ENCODE measurements at regions not wholly inside any gene's neighbourhood (a gene's known extent, or its start where the extent isn't known, plus 50 kb on each side); places are given as distances from the start of the nearest gene placed in this dataset.

DNA sequence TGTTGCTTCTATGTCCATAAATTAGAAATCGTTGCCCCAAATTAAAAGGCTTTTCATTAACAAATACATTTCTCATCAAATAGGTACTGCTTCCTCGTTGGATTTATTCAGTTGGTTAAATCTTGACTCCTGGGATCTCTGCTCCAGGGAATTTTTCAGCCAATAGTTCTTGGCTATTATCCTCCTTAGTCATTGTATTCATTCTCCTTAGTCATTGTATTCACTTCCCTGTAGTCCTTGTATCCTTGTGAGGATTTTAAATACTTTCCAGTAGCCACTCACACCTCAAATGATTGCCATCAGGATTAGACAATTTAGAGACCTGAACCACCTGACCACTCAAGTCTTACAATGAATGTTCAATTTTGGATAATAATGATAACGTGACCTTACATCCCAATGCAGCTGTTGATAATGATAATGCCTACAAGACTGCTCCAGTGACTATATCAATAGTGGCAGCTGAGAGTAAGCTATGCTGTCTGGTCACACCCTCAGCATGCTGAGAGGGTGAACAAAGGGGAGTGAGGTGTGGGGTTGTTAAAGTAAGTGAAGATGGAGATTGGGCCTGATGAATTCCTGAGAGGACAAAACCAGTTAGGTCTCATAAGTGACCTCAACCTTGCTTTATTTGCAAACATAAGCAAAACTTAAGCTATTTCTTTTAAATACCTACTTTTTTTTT lies 193.7 kb upstream of the RTL1 start:
- no peak for DNase-seq (ENCODE audit: low read depth in 2 of 3, low spot score in 2 of 3)

DNA sequence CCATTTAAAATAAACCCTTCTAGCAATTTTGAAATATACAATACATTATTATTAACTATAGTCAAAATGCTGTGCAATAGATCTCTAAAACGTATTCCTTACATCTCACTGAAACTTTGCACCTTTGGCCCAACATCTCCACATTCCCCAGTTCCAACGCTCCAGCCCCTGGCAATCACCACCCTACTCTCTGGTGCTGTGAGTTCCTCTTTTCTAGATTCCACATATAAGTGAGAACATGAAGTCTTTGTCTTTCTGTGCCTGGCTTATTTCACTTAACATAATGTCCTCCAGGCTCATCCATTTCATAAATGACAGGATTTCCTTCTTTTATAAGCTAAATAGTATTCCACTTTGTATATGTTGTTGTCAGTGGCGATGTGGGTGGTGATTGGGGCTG lies 194.7 kb upstream of the RTL1 start:
- DNase-seq (ENCODE audit: low read depth in 2 of 3, low spot score in 2 of 3), result peak in 1 of 3 donors; percentile 36

DNA sequence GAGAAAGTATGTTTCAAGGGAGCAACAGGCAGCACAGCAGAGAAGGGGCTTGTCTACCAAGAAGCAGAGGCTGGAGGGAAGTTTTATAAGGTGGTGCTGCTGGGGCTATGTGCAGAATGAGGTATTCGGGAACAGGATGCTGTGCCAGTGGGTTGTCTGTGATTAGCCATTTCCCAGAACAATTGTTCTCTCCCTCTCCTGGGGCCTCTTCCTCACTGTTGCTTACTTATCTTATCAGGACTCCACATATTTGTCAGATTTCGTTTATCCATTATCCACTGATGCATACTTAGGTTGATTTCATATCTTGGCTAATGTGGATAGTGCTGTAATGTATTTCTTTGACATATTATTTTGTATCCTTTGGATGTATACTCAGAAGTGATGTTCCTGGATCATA lies 195.1 kb upstream of the RTL1 start:
- DNase-seq (ENCODE audit: low read depth in 2 of 3, low spot score in 2 of 3), result peak in 1 of 3 donors; percentile 11

DNA sequence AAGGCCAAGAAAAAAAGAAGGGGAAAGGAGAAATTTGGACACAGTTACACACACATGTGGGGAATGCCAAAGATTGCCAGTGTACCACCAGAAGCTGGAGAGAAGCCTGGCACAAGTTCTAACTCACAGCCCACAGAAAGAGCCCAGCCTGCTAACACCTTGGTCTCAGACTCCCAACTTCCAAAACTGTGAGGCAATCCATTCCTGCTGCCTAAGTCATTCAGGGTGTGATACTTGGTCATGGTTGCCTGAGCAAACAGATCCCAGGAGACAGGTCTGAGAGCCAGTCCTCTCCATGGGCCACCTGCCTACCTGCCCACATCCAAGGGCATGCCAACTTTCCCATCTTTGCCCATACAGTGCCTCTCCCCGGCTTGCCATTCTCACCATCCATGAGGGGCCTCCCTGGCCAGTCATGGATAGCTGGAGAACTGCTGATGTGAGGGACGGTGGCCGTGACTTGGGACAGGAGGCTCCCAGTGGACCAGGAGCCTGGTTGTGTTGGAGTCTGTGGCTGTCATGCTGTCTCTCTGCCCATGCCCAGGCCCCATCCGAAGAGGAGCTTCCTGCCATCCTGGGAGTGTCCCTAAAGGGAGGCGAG lies 198.0 kb upstream of the RTL1 start:
- no peak for DNase-seq (ENCODE audit: low read depth in 2 of 3, low spot score in 2 of 3)

DNA sequence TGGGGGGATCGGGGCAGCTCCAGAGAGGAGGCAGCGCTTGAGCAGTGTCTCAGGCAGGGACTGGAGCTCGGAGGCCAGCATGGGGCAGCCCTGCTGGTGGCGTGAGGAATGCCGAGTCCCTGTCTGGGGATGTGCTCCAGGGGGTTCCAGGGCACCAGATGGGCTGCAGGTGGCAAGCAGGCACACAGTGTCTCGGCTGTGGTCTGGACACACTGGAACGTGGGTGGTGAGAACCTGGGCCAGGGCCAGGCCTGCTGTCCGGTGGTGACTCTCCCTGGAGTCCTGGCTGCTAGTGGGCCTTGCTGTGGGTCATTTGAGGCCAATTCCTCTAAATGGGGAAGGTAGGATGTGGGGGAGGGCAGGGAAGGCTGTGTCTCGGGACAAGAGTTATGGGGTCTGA lies 199.4 kb upstream of the RTL1 start:
- DNase-seq (ENCODE audit: low read depth in 2 of 3, low spot score in 2 of 3), result no peak

DNA sequence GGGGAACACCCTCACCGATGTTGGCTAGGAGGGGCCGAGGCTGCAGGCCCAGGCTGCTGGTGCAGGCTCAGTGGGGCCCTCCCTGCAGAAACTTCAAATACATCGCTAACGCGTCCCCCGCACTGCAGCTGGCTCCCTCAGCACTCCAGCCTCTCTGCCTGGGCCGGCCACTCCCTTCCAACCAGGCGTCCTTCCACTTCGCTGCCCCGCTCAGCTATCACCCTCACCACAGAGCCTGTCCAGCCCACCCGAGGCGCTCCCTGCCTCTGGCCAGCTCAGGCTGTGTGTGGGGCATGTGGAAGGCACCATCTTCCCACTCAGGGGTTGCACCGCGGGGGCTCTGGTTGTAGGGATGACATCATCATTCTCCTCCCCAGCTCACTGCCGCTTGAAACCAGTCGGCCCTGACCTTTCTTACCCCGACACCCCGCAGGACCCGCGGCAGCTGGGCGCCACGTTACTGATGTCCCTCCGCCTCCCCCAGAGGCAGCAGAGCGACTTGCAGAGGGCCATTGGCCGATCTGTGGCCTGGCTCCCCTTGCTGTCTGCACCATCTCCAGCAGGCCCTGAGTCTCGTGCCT lies 199.9 kb upstream of the RTL1 start:
- DNase-seq (ENCODE audit: low read depth in 2 of 3, low spot score in 2 of 3), result no peak

DNA sequence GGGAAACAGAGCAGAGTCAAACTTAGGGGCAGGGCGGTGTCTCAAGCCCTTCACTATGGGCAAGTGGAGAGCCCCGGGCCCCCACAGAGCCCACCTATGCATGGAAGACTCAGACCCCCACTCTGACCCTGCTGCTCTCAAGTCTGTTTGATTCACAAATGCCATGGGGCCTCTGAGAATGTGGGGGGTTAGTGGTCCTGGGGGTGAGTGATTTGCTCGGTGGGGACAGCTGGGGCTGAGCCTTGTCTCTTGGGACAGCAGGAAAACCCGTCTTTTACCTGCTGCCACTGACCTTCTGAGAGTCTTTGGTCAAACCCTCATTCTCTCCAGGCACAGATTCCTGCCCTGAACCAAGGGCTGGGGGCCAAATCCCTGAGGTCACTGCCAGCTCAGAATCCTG lies 201.0 kb upstream of the RTL1 start:
- DNase-seq (ENCODE audit: low read depth in 2 of 3, low spot score in 2 of 3), result no peak

DNA sequence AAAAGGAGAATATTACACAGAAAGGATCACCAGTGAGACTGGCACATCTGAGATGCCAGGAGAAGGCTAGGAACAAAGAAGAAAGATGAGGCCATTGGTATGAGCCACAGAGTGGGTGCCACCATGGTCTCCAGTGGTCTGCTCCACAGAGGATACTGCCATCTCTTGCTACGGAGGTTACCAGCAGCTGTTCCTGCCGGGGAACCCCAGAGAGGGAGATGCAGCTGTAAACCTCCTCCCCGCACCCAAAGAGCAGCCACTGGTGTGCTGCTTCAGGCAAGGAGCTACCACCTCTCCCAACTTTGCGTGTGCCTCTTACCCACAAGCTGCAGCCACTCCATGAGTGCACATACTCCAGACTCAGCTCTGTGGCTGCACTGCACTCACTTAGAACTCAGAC lies 201.5 kb upstream of the RTL1 start:
- DNase-seq (ENCODE audit: low read depth in 2 of 3, low spot score in 2 of 3), result no peak

DNA sequence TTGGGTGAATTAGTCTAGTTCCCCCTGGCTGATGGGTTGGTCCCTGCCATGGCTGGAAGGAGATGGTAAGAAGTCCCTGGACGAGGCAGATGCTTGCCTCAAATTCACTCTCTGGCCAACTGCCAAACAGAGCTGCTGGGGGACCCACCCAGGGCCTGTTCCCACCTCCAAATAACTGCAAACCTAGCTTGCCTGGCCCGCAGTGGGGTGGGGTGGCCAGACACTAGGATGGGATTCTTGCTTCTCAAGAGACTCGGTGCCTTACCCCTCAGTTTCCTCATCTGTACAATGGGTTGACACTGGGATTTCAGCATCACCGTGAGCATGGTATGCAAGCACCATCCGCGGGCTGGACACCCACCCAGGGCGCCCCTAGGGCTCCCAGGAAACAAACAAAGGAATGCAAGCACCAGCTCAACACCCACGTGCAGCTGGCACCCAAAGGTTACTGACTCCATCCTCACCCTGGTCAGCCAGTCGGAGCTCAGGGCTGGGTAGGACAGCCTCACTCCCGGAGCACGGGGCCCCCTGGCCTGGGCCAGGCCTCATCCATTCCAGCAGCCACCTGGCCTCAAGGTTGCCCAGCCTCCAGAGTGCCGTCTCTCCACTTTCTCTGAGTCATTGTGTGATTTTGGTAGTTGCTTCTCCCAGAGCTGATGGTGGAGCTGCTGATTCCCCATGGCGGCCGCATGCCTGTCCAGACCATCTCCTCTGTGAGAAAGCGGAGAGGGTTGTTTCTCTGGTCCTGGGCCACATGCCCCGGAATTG lies 205.2 kb upstream of the RTL1 start:
- no peak for DNase-seq (ENCODE audit: low read depth in 2 of 3, low spot score in 2 of 3)

DNA sequence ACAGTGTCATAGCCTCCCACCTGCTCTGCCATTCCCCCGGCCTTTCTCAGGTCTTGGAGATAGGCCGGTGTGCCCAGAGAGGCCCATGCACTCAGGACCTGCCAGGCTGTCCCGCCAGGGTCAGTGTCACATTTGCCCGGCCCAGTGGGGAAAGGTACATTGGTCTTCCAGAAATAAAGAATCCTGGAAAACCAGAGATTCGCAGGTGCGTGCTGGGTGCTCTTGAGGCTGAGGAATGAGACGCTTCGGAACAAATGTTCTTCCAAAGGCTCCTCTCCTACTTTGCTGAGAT lies 205.8 kb upstream of the RTL1 start:
- no peak for DNase-seq (ENCODE audit: low read depth in 2 of 3, low spot score in 2 of 3)

DNA sequence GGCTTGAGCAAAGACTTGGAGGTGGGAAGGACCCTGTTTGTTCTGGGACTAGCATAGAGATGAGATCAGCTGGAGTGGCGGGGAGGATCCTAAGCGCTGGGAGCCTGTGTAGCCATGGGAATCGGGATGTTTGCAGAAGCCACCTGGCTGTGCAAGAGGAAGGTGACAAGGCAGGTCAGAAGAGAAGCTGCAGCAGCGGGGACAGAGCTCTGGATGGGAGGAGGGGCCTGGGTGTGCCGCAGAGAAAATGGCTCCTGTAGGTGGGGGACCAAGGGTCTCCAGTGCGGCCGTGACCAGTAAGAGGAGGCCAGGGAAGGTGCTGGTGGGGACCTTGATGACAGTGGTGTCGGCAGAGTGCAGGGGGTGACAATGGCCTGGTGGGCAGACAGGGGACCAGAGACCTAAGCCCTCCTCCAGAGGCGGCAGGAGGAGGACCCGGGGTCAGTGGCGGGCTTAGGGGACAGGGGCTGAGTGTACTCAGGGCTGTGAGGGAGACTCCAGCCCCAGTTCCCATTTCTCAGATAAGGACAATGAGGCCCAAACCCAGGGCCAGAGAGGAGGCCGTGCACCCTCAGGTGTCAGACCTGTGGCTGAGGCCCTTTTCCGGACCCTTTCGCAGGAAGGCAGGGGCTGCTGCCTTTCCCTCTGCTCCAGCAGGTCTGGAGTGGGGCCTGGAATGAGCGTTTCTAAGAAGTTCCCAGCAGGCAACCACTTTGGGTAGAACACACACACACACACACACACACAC lies 206.6 kb upstream of the RTL1 start:
- DNase-seq (ENCODE audit: low read depth in 2 of 3, low spot score in 2 of 3), result no peak

DNA sequence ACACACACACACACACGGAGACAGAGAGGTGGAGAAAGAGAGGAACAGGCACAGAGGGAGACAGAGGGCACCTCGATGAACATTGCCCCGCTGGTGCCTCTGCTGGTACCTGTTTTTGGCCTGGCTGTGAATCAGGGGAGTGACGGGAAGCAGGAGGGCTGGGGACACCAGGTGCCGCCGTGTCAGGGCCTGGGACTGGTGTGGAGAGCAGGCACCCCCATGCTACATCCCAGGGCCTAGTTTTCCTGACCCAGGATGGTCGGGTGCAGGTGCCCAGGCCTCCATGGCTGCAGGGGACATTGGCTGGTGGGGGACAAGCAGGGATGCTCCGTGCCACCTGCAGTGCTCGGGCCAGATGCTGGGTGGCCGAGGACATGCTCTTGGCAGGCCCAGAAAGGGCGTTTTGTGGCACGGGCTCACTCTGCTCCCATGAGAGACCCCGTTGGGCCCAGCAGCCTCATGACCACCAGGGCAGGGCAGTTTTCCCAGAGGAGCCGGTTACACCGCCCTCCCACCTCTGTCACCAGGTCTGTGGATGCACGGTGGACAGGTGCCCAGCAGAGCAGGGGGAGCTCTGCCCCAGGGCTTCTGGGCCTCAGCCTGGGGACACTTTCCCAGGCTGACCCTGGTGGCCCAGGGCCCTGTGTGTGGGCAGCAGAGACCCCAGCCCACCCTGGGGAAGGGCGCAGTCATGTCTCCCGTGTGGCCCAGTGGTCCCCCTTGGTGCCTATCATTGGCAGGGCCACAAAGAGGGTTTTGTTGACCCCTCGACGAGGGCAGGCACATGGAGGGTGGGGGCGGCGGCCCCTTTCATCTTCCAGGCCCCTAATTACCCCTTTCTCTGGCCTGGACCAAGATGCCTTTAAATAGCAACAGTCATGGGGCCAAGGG lies 207.5 kb upstream of the RTL1 start:
- no peak for DNase-seq (ENCODE audit: low read depth in 2 of 3, low spot score in 2 of 3)

DNA sequence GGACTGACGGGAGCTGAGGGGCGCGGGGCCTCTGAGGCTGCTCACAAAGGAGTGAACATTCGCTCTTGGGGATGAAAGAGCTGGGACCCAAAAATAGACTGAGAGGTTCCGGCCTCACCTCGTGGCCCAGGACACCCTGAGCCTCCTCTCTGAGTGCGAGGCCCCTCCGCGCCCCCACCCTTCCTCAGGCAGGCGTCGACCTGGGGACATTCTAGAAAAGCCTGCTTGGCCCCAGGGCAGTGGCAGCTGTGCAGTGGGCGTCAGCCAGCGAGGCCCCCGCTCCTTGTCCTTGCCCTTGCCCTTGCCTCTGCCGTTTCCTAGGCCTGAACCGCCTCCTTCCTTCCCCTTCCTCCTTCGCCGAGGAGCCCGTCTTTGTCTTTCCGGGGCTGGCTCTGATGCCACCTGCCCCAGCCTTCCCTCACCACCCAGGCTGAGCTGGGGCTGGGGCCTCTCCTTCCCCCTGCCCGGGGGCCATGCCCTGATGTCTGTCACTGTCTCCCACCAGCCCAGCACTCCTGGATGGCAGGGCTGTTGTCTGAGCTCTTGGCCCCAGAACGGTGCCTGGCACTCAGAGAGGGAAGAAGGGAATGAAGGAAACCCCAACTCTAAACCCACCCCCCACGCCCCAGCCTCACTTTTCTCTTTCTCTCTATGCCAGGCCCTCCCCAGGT lies 208.2 kb upstream of the RTL1 start:
- DNase-seq (ENCODE audit: low read depth in 2 of 3, low spot score in 2 of 3), result no peak

DNA sequence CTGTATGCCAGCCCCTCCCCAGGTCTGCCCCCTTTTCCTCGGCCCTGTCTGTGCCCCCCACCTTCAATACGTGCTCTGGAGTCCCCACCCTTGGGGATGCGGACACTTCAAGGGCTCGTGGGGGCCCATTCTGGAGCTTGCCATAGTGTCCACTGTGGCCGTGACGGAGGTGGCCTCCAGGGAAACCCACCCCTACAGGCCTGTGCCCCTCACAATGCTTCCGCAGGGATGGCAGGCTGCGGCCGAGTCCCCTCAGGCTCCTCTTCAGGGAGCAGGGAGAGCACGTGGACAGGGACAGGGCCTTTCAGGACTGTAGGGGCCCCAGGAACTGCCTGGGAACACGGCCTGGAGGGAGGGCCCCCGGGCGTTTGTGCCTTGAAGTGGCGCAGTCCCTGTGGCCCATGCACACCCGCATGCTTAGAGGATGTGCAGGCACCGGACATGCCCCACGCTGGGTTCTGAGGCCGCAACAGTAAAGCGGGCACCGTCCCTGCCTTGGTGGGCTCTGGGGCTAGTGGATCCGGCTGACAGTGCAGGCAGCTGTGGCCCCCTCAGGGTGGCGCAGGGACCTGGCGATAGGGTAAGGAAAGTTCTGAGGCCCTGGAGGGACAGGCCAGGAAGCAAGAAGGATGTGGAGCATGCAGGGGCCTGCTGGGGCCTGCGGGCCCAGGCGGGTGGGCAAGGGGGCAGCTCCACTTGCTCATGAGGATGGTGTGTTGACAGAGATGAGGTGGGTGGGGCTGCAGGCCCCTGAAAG lies 209.0 kb upstream of the RTL1 start:
- DNase-seq (ENCODE audit: low read depth in 2 of 3, low spot score in 2 of 3), result no peak

DNA sequence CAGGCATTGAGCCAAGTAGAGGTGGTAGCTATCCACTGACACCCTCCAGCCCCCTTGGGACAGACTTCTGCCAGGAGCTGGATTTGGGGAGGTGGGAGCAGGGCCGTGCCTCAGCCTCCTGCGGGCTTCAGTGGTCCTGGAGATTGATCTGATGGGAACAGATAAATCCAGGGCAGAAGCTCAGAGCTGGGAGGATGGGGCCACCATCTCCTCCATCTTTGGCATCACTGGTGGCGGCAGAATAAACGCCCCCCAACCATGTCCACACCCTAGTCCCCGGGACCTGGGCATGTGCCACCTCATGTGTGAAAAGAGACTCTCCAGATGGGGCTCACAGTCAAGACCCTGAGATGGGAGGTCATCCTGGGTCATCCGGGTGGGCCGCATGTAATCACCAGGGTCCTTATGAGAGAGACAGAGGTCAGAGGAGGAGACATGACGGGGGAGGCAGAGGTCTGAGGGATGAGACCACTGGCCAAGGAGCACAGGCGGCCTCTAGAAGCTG lies 209.6 kb upstream of the RTL1 start:
- no peak for DNase-seq (ENCODE audit: low read depth in 2 of 3, low spot score in 2 of 3)

DNA sequence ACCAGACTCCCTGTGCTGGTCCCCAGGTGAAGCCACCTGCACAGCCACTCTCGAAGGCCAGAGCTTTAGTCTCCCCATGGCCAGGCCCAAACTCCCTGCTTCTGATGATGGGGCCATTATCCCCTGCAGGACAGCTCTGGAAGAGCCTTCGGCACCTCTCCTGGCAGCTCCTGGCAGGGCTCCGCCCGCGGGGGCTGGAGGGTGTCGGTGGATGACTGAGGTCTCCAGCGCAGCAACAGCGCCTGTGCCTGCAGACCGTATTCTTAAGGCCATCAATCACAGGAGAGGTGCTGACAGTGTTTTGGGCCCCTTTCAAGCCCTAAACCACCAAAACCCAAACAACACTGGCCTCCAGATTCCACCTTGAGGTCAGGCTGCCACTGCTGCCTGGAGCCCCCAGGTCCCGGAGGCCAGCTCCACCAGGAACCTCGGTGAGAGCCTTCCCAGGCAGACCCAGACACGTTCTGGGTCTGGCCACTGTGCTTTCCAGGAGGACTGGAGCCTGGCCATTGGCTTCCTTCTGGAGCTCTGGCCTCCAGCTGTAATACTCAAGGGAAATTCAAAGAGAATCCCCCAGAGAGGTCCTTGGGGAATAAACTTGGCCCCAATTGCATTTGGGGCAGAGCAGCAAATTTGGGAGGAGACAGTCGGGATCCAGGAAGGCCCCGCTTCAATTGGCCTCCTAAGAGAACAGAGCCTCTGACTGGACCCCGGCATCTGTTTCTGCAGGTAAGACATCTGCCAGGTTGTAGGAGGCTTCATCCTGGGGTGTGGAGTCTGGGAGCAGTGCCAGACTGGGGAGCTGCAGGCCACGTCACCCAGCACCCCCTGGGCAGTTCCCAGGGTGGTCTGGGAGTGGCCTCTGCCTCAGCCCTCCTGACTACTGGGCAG lies 210.6 kb upstream of the RTL1 start:
- DNase-seq (ENCODE audit: low read depth in 2 of 3, low spot score in 2 of 3), result no peak

DNA sequence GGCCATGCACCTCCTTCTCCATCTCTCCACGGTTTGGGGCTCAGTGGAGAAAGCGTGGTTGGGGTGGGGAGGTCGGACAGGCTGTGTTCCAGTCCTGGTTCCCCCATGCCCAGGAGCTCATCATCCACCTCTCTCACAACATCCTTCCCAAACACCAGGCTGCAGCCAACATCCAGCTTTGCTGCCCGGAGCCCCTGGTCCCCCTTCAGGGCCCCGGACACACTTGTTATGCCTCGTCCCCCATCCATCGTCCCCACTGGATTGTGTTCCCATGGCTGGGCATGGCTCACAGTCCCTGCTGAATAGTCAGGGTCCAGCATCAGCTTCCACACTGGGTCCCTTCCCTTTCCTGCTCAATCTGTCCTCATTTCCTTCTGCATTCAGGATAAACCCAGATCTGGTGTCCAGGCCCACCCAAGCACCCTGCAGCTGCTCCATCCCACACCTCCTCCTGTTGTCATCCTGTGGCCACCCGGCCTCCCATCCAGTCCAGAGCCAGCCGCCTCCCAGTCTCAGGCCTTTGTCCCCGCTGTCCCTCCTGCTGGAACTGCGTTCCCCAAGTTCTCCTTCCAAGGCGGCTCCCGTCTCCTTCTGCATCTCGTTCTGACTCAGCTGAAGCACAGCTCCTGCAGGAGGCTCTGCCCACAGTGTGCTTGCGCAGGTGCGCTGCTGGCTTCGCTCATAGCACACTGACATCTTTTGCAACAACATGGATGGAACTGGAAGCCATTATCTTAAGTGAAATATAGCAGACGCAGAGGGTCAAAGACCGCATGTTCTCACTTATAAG lies 211.4 kb upstream of the RTL1 start:
- DNase-seq (ENCODE audit: low read depth in 2 of 3, low spot score in 2 of 3), result no peak
